ENCODE measurements at regions not wholly inside any gene's neighbourhood (a gene's known extent, or its start where the extent isn't known, plus 50 kb on each side); places are given as distances from the start of the nearest gene placed in this dataset.

DNA sequence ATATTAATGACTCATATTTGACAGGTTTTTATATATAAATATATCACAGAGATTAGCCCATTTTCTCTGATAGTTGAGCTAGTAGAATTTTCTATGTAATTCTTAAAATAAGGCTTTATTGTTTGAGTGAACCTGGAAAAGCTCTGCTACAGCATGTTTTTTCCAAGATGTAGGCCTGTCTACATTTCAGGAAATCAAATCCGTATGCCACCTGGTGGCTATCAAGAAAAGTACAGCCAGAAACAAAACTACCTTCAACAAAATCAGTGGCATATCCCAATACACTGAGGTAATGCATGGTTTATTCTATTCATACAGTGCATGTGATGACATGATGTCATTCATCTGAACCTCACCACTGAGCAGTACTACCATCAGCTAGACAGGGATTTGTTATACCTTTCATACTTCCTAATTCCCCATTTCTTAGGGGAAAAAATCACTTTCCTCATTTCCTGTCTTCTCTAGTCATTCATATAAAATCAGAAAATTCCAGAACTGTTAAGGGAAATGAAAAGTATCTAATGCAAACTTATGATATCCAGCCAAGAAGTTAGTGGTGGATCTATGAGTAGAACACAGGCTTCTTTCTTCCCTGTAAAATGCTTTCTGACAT, 310.4 kb upstream of the SYT4 start:
- no peaks in the 10 kb centered on the region for H3K9me3 ChIP-seq (ENCODE audit: control insufficient read depth in 2 of 2, low read length in 2 of 2)
- H3K4me3 ChIP-seq (ENCODE audit: low read length in 2 of 2) = no peak overlapping the region
- no peak overlapping the region for H3K27ac ChIP-seq (ENCODE audit: low read depth in 2 of 2, low read length in 2 of 2)
- no peak overlapping the region for H3K9ac ChIP-seq (ENCODE audit: low read depth in 1 of 2, low read length in 2 of 2)
- H3K27me3 ChIP-seq (ENCODE audit: control insufficient read depth in 2 of 2, insufficient read depth in 2 of 2, low read length in 2 of 2) = no peaks in the 10 kb centered on the region
- H3K4me1 ChIP-seq (ENCODE audit: control insufficient read depth in 2 of 2, insufficient read depth in 2 of 2, low read length in 2 of 2) = no peaks in the 10 kb centered on the region
- no peaks in the 10 kb centered on the region for H3K36me3 ChIP-seq (ENCODE audit: control insufficient read depth in 2 of 2, insufficient read depth in 2 of 2, low read length in 2 of 2)

DNA sequence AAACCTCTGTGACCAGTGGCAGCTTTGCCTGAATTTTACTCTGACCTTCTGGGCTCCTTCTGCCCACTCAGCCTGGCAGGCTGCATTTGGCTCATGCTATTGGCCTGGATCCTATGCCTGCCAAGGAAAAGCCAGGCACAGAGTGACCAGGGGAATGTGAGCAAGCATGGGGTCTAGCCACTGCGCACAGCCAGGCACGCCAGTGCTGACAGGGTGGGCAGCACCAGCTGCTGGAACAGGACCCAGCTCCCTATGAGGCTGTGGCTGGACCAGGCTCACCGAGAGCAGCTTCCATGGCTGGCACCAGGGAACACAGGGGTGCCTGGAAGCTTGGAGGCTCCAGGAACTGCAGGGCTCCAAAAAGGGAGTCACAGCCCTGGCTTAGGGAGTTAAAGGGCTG, 311.5 kb upstream of the SYT4 start:
- no peaks in the 10 kb centered on the region for H3K4me1 ChIP-seq (ENCODE audit: control insufficient read depth in 2 of 2, insufficient read depth in 2 of 2, low read length in 2 of 2)
- no peak overlapping the region for H3K27ac ChIP-seq (ENCODE audit: low read depth in 2 of 2, low read length in 2 of 2)
- no peaks in the 10 kb centered on the region for H3K36me3 ChIP-seq (ENCODE audit: control insufficient read depth in 2 of 2, insufficient read depth in 2 of 2, low read length in 2 of 2)
- no peak overlapping the region for H3K4me3 ChIP-seq (ENCODE audit: low read length in 2 of 2)
- H3K9me3 ChIP-seq (ENCODE audit: control insufficient read depth in 2 of 2, low read length in 2 of 2) = no peaks in the 10 kb centered on the region
- no peak overlapping the region for H3K9ac ChIP-seq (ENCODE audit: low read depth in 1 of 2, low read length in 2 of 2)
- no peaks in the 10 kb centered on the region for H3K27me3 ChIP-seq (ENCODE audit: control insufficient read depth in 2 of 2, insufficient read depth in 2 of 2, low read length in 2 of 2)

DNA sequence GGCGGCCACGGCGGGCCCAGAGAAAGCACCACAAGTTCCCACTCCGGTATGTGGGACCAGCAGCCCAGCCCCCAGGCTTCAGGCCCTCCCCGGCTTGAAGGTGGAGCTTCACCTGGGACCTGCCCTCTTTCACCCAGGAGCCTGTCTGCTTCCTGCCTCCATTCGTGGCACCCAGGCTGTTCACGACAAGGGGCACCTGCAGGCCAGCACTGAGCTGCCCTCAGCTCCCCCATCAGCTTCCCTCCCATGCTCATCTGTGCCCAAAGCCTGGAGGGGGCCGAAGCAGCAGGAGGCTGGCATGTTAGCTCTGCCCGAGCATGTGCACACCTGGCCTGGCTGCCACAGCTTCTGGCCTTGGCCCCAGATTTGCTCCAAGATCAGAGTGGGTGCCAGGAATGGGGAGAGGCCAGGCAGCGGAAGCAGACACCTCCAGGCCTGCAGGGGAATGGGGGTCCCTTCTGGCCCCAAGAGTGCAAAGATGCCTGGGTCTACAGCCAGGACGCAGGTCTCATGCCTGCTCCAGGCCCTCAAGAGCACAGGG, 312.4 kb upstream of the SYT4 start:
- H3K9ac ChIP-seq (ENCODE audit: low read depth in 1 of 2, low read length in 2 of 2) = no peak overlapping the region
- H3K27ac ChIP-seq (ENCODE audit: low read depth in 2 of 2, low read length in 2 of 2) = no peak overlapping the region
- H3K27me3 ChIP-seq (ENCODE audit: control insufficient read depth in 2 of 2, insufficient read depth in 2 of 2, low read length in 2 of 2) = no peaks in the 10 kb centered on the region
- no peak overlapping the region for H3K4me3 ChIP-seq (ENCODE audit: low read length in 2 of 2)
- no peaks in the 10 kb centered on the region for H3K36me3 ChIP-seq (ENCODE audit: control insufficient read depth in 2 of 2, insufficient read depth in 2 of 2, low read length in 2 of 2)
- no peaks in the 10 kb centered on the region for H3K4me1 ChIP-seq (ENCODE audit: control insufficient read depth in 2 of 2, insufficient read depth in 2 of 2, low read length in 2 of 2)
- no peaks in the 10 kb centered on the region for H3K9me3 ChIP-seq (ENCODE audit: control insufficient read depth in 2 of 2, low read length in 2 of 2)

- H3K27ac ChIP-seq (ENCODE audit: low read depth in 2 of 2, low read length in 2 of 2) = no peak overlapping the region
Observed at GRCh38 chr18:43590182-43590903, 313.1 kb upstream of the SYT4 start.

GRCh38 chr18:43592269-43592668, 315.0 kb upstream of the SYT4 start:
- Histone ChIP-seq H3K9ac (ENCODE audit: low read depth in 1 of 2, low read length in 2 of 2) (no peak overlapping the region), H3K36me3 (ENCODE audit: control insufficient read depth in 2 of 2, insufficient read depth in 2 of 2, low read length in 2 of 2) (no peaks in the 10 kb centered on the region), H3K27ac (ENCODE audit: low read depth in 2 of 2, low read length in 2 of 2) (no peak overlapping the region), H3K27me3 (ENCODE audit: control insufficient read depth in 2 of 2, insufficient read depth in 2 of 2, low read length in 2 of 2) (no peaks in the 10 kb centered on the region), H3K9me3 (ENCODE audit: control insufficient read depth in 2 of 2, low read length in 2 of 2) (no peaks in the 10 kb centered on the region), H3K4me3 (ENCODE audit: low read length in 2 of 2) (no peak overlapping the region), H3K4me1 (ENCODE audit: control insufficient read depth in 2 of 2, insufficient read depth in 2 of 2, low read length in 2 of 2) (no peaks in the 10 kb centered on the region)

More at GRCh38 chr18:43590182-43590903, 313.1 kb upstream of the SYT4 start:
- Histone ChIP-seq H3K36me3 (ENCODE audit: control insufficient read depth in 2 of 2, insufficient read depth in 2 of 2, low read length in 2 of 2) (no peaks in the 10 kb centered on the region), H3K4me3 (ENCODE audit: low read length in 2 of 2) (no peak overlapping the region), H3K9ac (ENCODE audit: low read depth in 1 of 2, low read length in 2 of 2) (no peak overlapping the region), H3K27me3 (ENCODE audit: control insufficient read depth in 2 of 2, insufficient read depth in 2 of 2, low read length in 2 of 2) (no peaks in the 10 kb centered on the region), H3K9me3 (ENCODE audit: control insufficient read depth in 2 of 2, low read length in 2 of 2) (no peaks in the 10 kb centered on the region), H3K4me1 (ENCODE audit: control insufficient read depth in 2 of 2, insufficient read depth in 2 of 2, low read length in 2 of 2) (no peaks in the 10 kb centered on the region)

DNA sequence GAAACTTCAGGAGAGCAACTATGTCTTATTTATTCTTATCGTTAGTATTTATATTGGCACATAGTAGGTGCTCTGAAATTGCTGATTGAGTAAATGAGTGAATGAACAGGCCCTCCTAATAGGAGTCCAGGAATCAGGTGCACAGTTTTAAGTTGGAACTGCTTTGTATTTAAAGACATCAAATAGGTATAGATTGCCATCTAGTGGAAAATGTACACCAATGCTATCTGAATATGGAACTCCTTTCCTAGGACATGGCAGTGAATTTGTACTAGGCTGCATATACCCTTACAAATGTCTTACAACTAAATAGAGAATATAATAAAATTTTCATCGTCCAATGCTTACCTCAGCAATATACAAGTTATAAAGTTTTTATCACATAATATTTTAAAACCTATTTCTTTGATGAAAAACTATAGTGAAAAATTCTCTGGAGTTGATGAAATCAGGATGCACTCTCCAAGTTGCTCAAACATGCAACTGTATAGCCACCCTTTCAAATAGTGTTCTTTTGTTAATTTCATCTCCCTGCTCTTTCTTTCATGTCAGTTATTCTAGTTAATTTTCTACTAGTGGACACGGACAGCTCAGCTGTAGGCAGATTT, 318.9 kb upstream of the SYT4 start:
- Histone ChIP-seq H3K4me3 (ENCODE audit: low read length in 2 of 2) (no peak overlapping the region), H3K36me3 (ENCODE audit: control insufficient read depth in 2 of 2, insufficient read depth in 2 of 2, low read length in 2 of 2) (no peaks in the 10 kb centered on the region), H3K9ac (ENCODE audit: low read depth in 1 of 2, low read length in 2 of 2) (no peak overlapping the region), H3K4me1 (ENCODE audit: control insufficient read depth in 2 of 2, insufficient read depth in 2 of 2, low read length in 2 of 2) (no peaks in the 10 kb centered on the region), H3K9me3 (ENCODE audit: control insufficient read depth in 2 of 2, low read length in 2 of 2) (no peaks in the 10 kb centered on the region), H3K27me3 (ENCODE audit: control insufficient read depth in 2 of 2, insufficient read depth in 2 of 2, low read length in 2 of 2) (no peaks in the 10 kb centered on the region), H3K27ac (ENCODE audit: low read depth in 2 of 2, low read length in 2 of 2) (no peak overlapping the region)

GRCh38 chr18:43601432-43601831, 324.1 kb upstream of the SYT4 start:
- no peaks in the 10 kb centered on the region for H3K4me1 ChIP-seq (ENCODE audit: control insufficient read depth in 2 of 2, insufficient read depth in 2 of 2, low read length in 2 of 2)
- H3K9ac ChIP-seq (ENCODE audit: low read depth in 1 of 2, low read length in 2 of 2) = no peak overlapping the region
- no peak overlapping the region for H3K27ac ChIP-seq (ENCODE audit: low read depth in 2 of 2, low read length in 2 of 2)
- no peaks in the 10 kb centered on the region for H3K27me3 ChIP-seq (ENCODE audit: control insufficient read depth in 2 of 2, insufficient read depth in 2 of 2, low read length in 2 of 2)
- no peaks in the 10 kb centered on the region for H3K9me3 ChIP-seq (ENCODE audit: control insufficient read depth in 2 of 2, low read length in 2 of 2)
- no peaks in the 10 kb centered on the region for H3K36me3 ChIP-seq (ENCODE audit: control insufficient read depth in 2 of 2, insufficient read depth in 2 of 2, low read length in 2 of 2)
- no peak overlapping the region for H3K4me3 ChIP-seq (ENCODE audit: low read length in 2 of 2)

GRCh38 chr18:43605224-43605623, 327.9 kb upstream of the SYT4 start:
- no peak overlapping the region for H3K27ac ChIP-seq (ENCODE audit: low read depth in 2 of 2, low read length in 2 of 2)
- H3K9ac ChIP-seq (ENCODE audit: low read depth in 1 of 2, low read length in 2 of 2) = no peak overlapping the region
- H3K36me3 ChIP-seq (ENCODE audit: control insufficient read depth in 2 of 2, insufficient read depth in 2 of 2, low read length in 2 of 2) = no peaks in the 10 kb centered on the region
- no peaks in the 10 kb centered on the region for H3K4me1 ChIP-seq (ENCODE audit: control insufficient read depth in 2 of 2, insufficient read depth in 2 of 2, low read length in 2 of 2)
- no peaks in the 10 kb centered on the region for H3K9me3 ChIP-seq (ENCODE audit: control insufficient read depth in 2 of 2, low read length in 2 of 2)
- no peak overlapping the region for H3K4me3 ChIP-seq (ENCODE audit: low read length in 2 of 2)
- H3K27me3 ChIP-seq (ENCODE audit: control insufficient read depth in 2 of 2, insufficient read depth in 2 of 2, low read length in 2 of 2) = no peaks in the 10 kb centered on the region

DNA sequence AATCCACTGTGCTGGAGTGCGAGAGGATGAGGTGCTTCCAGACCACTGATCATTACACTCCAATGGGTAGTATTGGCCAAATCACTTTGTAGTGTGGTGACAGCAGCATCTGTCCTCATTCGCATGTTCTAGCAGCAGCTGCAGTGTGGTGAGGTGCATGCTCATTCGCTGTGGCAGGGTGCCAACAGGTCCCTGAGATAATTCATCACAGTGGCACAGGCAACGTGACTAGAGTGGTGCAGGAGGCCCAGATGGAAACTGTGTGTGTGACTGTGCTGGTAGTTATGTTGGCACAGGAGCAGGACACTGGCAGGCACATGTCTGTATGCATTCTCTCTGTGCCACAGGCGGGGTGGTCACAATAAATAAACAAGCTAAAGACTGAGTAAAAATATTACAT, 329.5 kb upstream of the SYT4 start:
- H3K4me1 ChIP-seq (ENCODE audit: control insufficient read depth in 2 of 2, insufficient read depth in 2 of 2, low read length in 2 of 2) = no peaks in the 10 kb centered on the region

DNA sequence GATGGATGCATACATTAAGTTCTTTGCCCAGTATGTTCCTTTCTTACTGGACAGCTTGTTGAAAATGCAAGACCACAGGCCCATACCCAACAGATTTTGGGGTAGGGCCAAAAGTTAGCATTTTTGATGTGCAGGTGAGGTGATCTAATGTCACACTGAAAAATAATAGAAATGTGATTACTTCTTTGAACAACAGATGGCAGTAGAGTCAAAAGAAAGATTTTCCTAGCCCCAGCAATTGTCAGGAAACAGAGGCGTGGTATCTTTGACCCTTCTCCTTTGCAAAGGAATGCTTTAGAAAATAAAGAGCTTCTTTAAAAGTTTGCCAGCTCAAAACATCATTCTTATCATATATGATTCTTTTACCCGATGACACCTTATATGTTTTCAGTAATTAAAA, 343.6 kb upstream of the SYT4 start:
- Histone ChIP-seq H3K9me3 (ENCODE audit: control insufficient read depth in 2 of 2, low read length in 2 of 2) (no peaks in the 10 kb centered on the region), H3K36me3 (ENCODE audit: control insufficient read depth in 2 of 2, insufficient read depth in 2 of 2, low read length in 2 of 2) (no peaks in the 10 kb centered on the region), H3K27ac (ENCODE audit: low read depth in 2 of 2, low read length in 2 of 2) (no peak overlapping the region), H3K4me1 (ENCODE audit: control insufficient read depth in 2 of 2, insufficient read depth in 2 of 2, low read length in 2 of 2) (no peaks in the 10 kb centered on the region), H3K9ac (ENCODE audit: low read depth in 1 of 2, low read length in 2 of 2) (no peak overlapping the region), H3K27me3 (ENCODE audit: control insufficient read depth in 2 of 2, insufficient read depth in 2 of 2, low read length in 2 of 2) (no peaks in the 10 kb centered on the region), H3K4me3 (ENCODE audit: low read length in 2 of 2) (no peak overlapping the region)

More for the DNA sequence above, 329.5 kb upstream of the SYT4 start:
- Histone ChIP-seq H3K4me3 (ENCODE audit: low read length in 2 of 2) (no peak overlapping the region), H3K9ac (ENCODE audit: low read depth in 1 of 2, low read length in 2 of 2) (no peak overlapping the region), H3K36me3 (ENCODE audit: control insufficient read depth in 2 of 2, insufficient read depth in 2 of 2, low read length in 2 of 2) (no peaks in the 10 kb centered on the region), H3K27ac (ENCODE audit: low read depth in 2 of 2, low read length in 2 of 2) (no peak overlapping the region), H3K27me3 (ENCODE audit: control insufficient read depth in 2 of 2, insufficient read depth in 2 of 2, low read length in 2 of 2) (no peaks in the 10 kb centered on the region), H3K9me3 (ENCODE audit: control insufficient read depth in 2 of 2, low read length in 2 of 2) (no peaks in the 10 kb centered on the region)

Measured in mucosa of rectum (tissue), 2 donors.